Keratinocyte (primary cell): ENCODE measurements at regions not wholly inside any gene's neighbourhood (a gene's known extent, or its start where the extent isn't known, plus 50 kb on each side); places are given as distances from the start of the nearest gene placed in this dataset.

Experiments
- DNase-seq: peaks from one replicate; pipeline ENCODE4 v3.0.0-alpha.2; 2011; ENCODE audit warnings: low read depth, missing footprints, low spot score
- FAIRE-seq: peaks from 2 replicates; lab custom pipeline; 2011; peaks lifted over from hg19 to GRCh38; lab: Jason Lieb, UNC
- H2AFZ ChIP-seq: 2 replicates; pipeline ENCODE4 v1.6.0; 2012; ENCODE audit warnings: low read length, control low read depth, inconsistent platforms; ENCODE audit not compliant: control insufficient read depth
- H3K27ac ChIP-seq: 2 replicates; pipeline ENCODE4 v1.5.1; 2011; ENCODE audit warnings: low read length; ENCODE audit not compliant: control insufficient read depth, insufficient read depth
- H3K27me3 ChIP-seq: 3 replicates; pipeline ENCODE4 v1.6.0; 2011; ENCODE audit warnings: low read length; ENCODE audit not compliant: control insufficient read depth, insufficient read depth; ENCODE audit errors: extremely low read depth
- H3K36me3 ChIP-seq, 2 experiments: 2 replicates in 1 of 2; 3 replicates in 1 of 2; pipeline ENCODE4 v1.5.1; 2011; ENCODE audit warnings: low read length in 2 of 2, mild to moderate bottlenecking in 1 of 2; ENCODE audit not compliant: control insufficient read depth in 2 of 2, insufficient read depth in 2 of 2; ENCODE audit errors: extremely low read depth in 1 of 2
- H3K4me1 ChIP-seq: 3 replicates; pipeline ENCODE4 v1.5.1; 2011; ENCODE audit warnings: low read length; ENCODE audit not compliant: control insufficient read depth, insufficient read depth; ENCODE audit errors: extremely low read depth
- H3K4me2 ChIP-seq: 3 replicates; pipeline ENCODE4 v1.6.0; 2011; ENCODE audit warnings: low read depth, low read length; ENCODE audit not compliant: control insufficient read depth, insufficient read depth; ENCODE audit errors: extremely low read depth
- H3K4me3 ChIP-seq, 3 experiments: fragments of 200-600 bp in 1 of 3; sonication (generic) in 1 of 3; 2 replicates in 2 of 3; 3 replicates in 1 of 3; pipeline ENCODE4 v1.5.1; 2011 to 2016; ENCODE audit warnings: low read length in 3 of 3, mild to moderate bottlenecking in 3 of 3, control low read depth in 2 of 3, inconsistent platforms in 1 of 3, low read depth in 1 of 3, mixed read lengths in 1 of 3, mixed run types in 1 of 3, moderate library complexity in 1 of 3; ENCODE audit not compliant: control insufficient read depth in 2 of 3, insufficient read depth in 2 of 3; ENCODE audit errors: extremely low read depth in 1 of 3
- H3K79me2 ChIP-seq: 2 replicates; pipeline ENCODE4 v1.6.0; 2012; ENCODE audit warnings: low read length; ENCODE audit not compliant: control insufficient read depth, insufficient read depth
- H3K9ac ChIP-seq: 3 replicates; pipeline ENCODE4 v1.6.0; 2011; ENCODE audit warnings: low read length; ENCODE audit not compliant: control insufficient read depth, insufficient read depth; ENCODE audit errors: extremely low read depth
- H3K9me1 ChIP-seq: 3 replicates; pipeline ENCODE4 v1.6.0; 2011; ENCODE audit warnings: low read length; ENCODE audit not compliant: control insufficient read depth, insufficient read depth; ENCODE audit errors: extremely low read depth
- H3K9me3 ChIP-seq: 2 replicates; pipeline ENCODE4 v1.5.1; 2012; ENCODE audit warnings: low read depth, low read length; ENCODE audit not compliant: control insufficient read depth
- H4K20me1 ChIP-seq: 3 replicates; pipeline ENCODE4 v1.6.0; 2011; ENCODE audit warnings: low read length; ENCODE audit not compliant: control insufficient read depth, insufficient read depth; ENCODE audit errors: extremely low read depth
- EZH2 ChIP-seq: IDR thresholded peaks from one replicate; pipeline ENCODE4 v1.6.1; 2012; ENCODE audit warnings: inconsistent platforms, mild to moderate bottlenecking, low read length, moderate library complexity
- dilution Hi-C: fragments of 300-500 bp; cut with MboI; formaldehyde crosslinking; loops from one replicate; pipeline ENCODE4 v1.7.0; 2020; ENCODE audit warnings: low sequenced_read_pairs; ENCODE audit not compliant: extremely low pct_ligation_motif_present
- TF ChIP-seq, protein P1 (sequence below), 3 experiments: IDR thresholded peaks in 1 of 3; conservative IDR thresholded peaks in 1 of 3; optimal IDR thresholded peaks in 1 of 3; 2 replicates in 2 of 3; 3 replicates in 1 of 3; pipeline versions ENCODE3 to v1.5.1; 2011; ENCODE audit warnings: low read length in 3 of 3, mild to moderate bottlenecking in 3 of 3, moderate library complexity in 2 of 3, control low read depth in 1 of 3, inconsistent platforms in 1 of 3; ENCODE audit not compliant: insufficient read depth in 2 of 3; ENCODE audit errors: extremely low read depth in 1 of 3

DNA sequence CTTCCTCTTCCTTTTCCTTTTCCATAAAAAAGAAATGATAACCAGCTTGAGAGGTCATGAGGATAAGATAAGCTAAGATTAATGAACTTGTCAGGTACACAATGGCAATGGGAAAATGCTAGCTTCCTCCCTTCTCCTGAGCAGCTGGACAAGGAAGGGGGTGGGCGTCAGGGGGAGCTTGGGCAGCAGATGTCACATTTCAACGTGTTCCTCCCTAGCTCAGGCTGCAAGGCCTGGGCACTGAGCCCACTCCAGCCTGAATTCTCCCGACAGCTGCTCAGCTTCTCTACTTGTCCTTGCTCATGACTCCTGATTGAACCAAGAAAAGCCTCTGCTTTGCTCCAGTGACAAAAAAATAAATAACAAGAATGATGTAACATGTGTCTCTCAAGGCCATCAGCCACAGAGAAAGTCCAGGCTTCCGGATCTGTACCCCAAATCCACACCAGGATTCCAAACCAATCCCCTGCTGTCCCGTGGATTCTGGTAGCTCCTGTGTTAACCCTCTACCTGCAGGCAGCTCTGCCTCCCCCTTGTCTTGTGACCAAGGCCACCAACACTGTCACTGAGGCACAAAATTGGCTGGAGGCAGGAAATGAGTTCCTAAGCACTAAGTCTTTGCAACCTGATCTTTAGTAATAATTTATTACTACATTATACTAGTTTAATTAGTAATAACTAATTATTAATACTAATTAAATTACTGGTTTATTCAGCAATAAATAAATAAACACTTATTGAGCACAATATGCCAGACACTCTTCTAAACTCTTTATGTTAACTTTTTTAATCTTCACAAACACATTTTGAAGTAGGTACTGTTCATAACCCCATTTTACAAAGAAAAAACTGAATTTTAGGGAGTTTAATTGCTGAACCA lies 146.5 kb downstream of the CCDC34 start:
- Histone ChIP-seq H3K27ac (no peak overlapping the region), H3K9ac (no peak overlapping the region), H3K9me1 (no peaks in the 10 kb centered on the region), H3K79me2 (no peaks in the 10 kb centered on the region), H3K4me1 (peaks cover 25% of the 10 kb centered on the region), H3K27me3 (no peaks in the 10 kb centered on the region), H3K4me2 (no peak overlapping the region), H3K9me3 (no peaks in the 10 kb centered on the region), H3K4me3 (no peak overlapping the region), H4K20me1 (no peaks in the 10 kb centered on the region), H3K36me3 (no peaks in the 10 kb centered on the region), H2AFZ (no peak overlapping the region)
- DNase-seq: no peak
- TF ChIP-seq, protein P1, sequence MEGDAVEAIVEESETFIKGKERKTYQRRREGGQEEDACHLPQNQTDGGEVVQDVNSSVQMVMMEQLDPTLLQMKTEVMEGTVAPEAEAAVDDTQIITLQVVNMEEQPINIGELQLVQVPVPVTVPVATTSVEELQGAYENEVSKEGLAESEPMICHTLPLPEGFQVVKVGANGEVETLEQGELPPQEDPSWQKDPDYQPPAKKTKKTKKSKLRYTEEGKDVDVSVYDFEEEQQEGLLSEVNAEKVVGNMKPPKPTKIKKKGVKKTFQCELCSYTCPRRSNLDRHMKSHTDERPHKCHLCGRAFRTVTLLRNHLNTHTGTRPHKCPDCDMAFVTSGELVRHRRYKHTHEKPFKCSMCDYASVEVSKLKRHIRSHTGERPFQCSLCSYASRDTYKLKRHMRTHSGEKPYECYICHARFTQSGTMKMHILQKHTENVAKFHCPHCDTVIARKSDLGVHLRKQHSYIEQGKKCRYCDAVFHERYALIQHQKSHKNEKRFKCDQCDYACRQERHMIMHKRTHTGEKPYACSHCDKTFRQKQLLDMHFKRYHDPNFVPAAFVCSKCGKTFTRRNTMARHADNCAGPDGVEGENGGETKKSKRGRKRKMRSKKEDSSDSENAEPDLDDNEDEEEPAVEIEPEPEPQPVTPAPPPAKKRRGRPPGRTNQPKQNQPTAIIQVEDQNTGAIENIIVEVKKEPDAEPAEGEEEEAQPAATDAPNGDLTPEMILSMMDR (optimal IDR thresholded peaks at IDR 0.05 in 1 of 3, IDR thresholded peaks at IDR 0.05 in 1 of 3, conservative IDR thresholded peaks at IDR 0.05 in 1 of 3; ENCODE audit: extremely low read depth in 1 of 3, insufficient read depth in 2 of 3, low read length in 3 of 3): no peak
- TF ChIP-seq EZH2: no peak
- no peak for FAIRE-seq
- dilution Hi-C loops: no loop called here

DNA sequence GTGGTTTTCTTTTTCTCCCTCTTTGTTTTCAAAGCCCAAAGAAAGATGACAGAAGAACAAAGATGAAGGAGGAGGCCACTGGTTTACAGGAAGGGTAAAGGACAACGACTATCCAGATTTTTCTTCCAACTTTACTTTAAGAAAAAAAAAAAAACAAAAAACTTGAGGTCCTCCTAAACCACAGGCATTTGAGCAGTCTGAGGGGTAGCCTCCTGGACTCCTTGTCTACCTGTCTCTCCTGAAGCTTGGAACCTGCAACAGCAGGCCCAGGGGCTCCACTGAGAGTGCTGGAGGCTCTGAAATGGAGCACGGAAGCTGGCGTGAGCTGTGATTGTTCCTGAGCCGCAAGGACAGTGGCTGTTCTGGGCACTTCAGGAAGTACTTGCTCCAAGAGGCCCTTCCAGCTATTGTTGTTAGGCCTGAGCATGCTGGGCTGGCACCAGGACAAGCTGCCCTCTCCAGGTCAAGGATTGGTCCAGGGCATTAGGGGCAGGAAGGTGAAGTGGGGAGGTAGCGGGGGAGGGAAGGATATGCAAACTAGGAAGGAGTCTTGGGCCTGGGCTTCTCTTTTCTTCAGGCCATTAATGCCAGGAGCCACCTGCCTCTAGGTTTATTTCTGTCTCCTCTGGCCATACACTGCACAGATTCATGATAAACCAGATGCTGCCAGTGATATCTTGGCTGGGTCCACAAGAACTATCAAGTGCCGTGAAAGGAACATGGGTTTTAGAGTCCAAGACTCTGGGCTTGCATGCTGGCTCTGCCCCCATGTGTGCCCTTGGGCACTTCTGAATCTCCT lies 147.3 kb downstream of the CCDC34 start:
- H3K9me1 ChIP-seq: no peaks in the 10 kb centered on the region
- H4K20me1 ChIP-seq: no peaks in the 10 kb centered on the region
- no peak for DNase-seq
- H3K9ac ChIP-seq: no peak overlapping the region
- no peaks in the 10 kb centered on the region for H3K27me3 ChIP-seq
- no peak for TF ChIP-seq EZH2
- TF ChIP-seq, protein P1 (optimal IDR thresholded peaks at IDR 0.05 in 1 of 3, IDR thresholded peaks at IDR 0.05 in 1 of 3, conservative IDR thresholded peaks at IDR 0.05 in 1 of 3; ENCODE audit: extremely low read depth in 1 of 3, insufficient read depth in 2 of 3, low read length in 3 of 3): no peak
- no peaks in the 10 kb centered on the region for H3K79me2 ChIP-seq
- no peak overlapping the region for H3K4me3 ChIP-seq
- FAIRE-seq: no peak
- no peak overlapping the region for H3K27ac ChIP-seq
- H3K4me1 ChIP-seq: peaks cover 25% of the 10 kb centered on the region
- H2AFZ ChIP-seq: no peak overlapping the region
- no peaks in the 10 kb centered on the region for H3K9me3 ChIP-seq
- H3K36me3 ChIP-seq: no peaks in the 10 kb centered on the region
- dilution Hi-C loops: no loop called here
- no peak overlapping the region for H3K4me2 ChIP-seq
